WTC11 (cell line): ENCODE measurements at regions not wholly inside any gene's neighbourhood (a gene's known extent, or its start where the extent isn't known, plus 50 kb on each side); places are given as distances from the start of the nearest gene placed in this dataset.

Experiments
- ATAC-seq: fragments of 200-7000 bp; cut with Tn5 transposase; 2 replicates; pipeline ENCODE4 v1.10.0; 2021; ENCODE audit warnings: mild to moderate bottlenecking, moderate library complexity
- CTCF ChIA-PET: fragments of 300-600 bp; sonication (Branson Sonifier 250); formaldehyde crosslinking; loops from one replicate; lab custom pipeline; 2021; ENCODE audit warnings: antibody characterized with exemption; lab: Charles Lee
- POLR2A ChIA-PET: fragments of 350-600 bp; sonication (Branson Sonifier 250); formaldehyde crosslinking; loops from one replicate; lab custom pipeline; 2021; ENCODE audit warnings: antibody characterized with exemption; lab: Charles Lee
- DNase-seq: peaks from one replicate; pipeline ENCODE4 v3.0.0; 2021; ENCODE audit warnings: low spot score
- H3K27ac Mint-ChIP-seq: 2 replicates; pipeline ENCODE4 v1.8.0; 2021; ENCODE audit warnings: mixed read lengths
- H3K27me3 Mint-ChIP-seq: 2 replicates; pipeline ENCODE4 v1.8.0; 2021; ENCODE audit warnings: low read depth, mild to moderate bottlenecking, moderate library complexity, mixed read lengths
- H3K36me3 Mint-ChIP-seq: 2 replicates; pipeline ENCODE4 v1.8.0; 2021; ENCODE audit warnings: mixed read lengths
- H3K4me1 Mint-ChIP-seq: 2 replicates; pipeline ENCODE4 v1.8.0; 2022; ENCODE audit warnings: mixed read lengths
- H3K4me3 Mint-ChIP-seq: 2 replicates; pipeline ENCODE4 v1.8.0; 2021; ENCODE audit warnings: mild to moderate bottlenecking, moderate library complexity, mixed read lengths
- H3K9me3 Mint-ChIP-seq: 2 replicates; pipeline ENCODE4 v1.8.0; 2021; ENCODE audit warnings: mixed read lengths
- ATF1 ChIP-seq: sonication (generic); formaldehyde crosslinking; IDR thresholded peaks from 2 replicates; pipeline ENCODE4 v1.8.1; 2023; ENCODE audit warnings: mild to moderate bottlenecking, moderate library complexity, missing genetic modification reagents
- E2F1 ChIP-seq: sonication (generic); formaldehyde crosslinking; IDR thresholded peaks from 2 replicates; pipeline ENCODE4 v1.8.0; 2022; ENCODE audit warnings: mild to moderate bottlenecking, missing genetic modification reagents
- ELF4 ChIP-seq: sonication (generic); formaldehyde crosslinking; IDR thresholded peaks from 2 replicates; pipeline ENCODE4 v1.8.1; 2022; ENCODE audit warnings: low read depth, mild to moderate bottlenecking, moderate library complexity, missing genetic modification reagents
- EMX1 ChIP-seq: fragments of 250-450 bp; sonication (Bioruptor Pico); IDR thresholded peaks from 2 replicates; pipeline ENCODE4 v1.8.0; 2021; ENCODE audit warnings: mild to moderate bottlenecking
- FOXK1 ChIP-seq: sonication (generic); formaldehyde crosslinking; IDR thresholded peaks from 2 replicates; pipeline ENCODE4 v1.8.0; 2022; ENCODE audit warnings: mild to moderate bottlenecking, moderate library complexity, missing genetic modification reagents
- FOXP1 ChIP-seq: sonication (generic); formaldehyde crosslinking; IDR thresholded peaks from 2 replicates; pipeline ENCODE4 v1.8.0; 2022; ENCODE audit warnings: missing genetic modification reagents, mild to moderate bottlenecking, moderate library complexity, borderline replicate concordance
- GRHL2 ChIP-seq: fragments of 250-450 bp; sonication (Bioruptor Pico); IDR thresholded peaks from 2 replicates; pipeline ENCODE4 v1.8.0; 2022; ENCODE audit warnings: mild to moderate bottlenecking, moderate library complexity; ENCODE audit not compliant: insufficient replicate concordance, severe bottlenecking
- GTF2I ChIP-seq: fragments of 250-450 bp; sonication (Bioruptor Pico); conservative IDR thresholded peaks from 2 replicates; pipeline ENCODE4 v1.4.0; 2021; ENCODE audit warnings: mild to moderate bottlenecking
- HMGA2 ChIP-seq: fragments of 250-450 bp; sonication (Bioruptor Pico); IDR thresholded peaks from 2 replicates; pipeline ENCODE4 v1.4.0; 2021; ENCODE audit warnings: mild to moderate bottlenecking, moderate library complexity
- IRF1 ChIP-seq: sonication (generic); formaldehyde crosslinking; IDR thresholded peaks from 2 replicates; pipeline ENCODE4 v1.8.0; 2023; ENCODE audit warnings: missing genetic modification reagents
- JAZF1 ChIP-seq: fragments of 250-450 bp; sonication (Bioruptor Pico); IDR thresholded peaks from 2 replicates; pipeline ENCODE4 v1.9.0; 2021; ENCODE audit warnings: moderate library complexity, mild to moderate bottlenecking, inconsistent platforms
- MYBL2 ChIP-seq: sonication (generic); formaldehyde crosslinking; IDR thresholded peaks from 2 replicates; pipeline ENCODE4 v1.8.1; 2023; ENCODE audit warnings: mild to moderate bottlenecking, moderate library complexity, missing genetic modification reagents
- NFYB ChIP-seq: sonication (generic); formaldehyde crosslinking; conservative IDR thresholded peaks from 2 replicates; pipeline ENCODE4 v1.8.0; 2022; ENCODE audit warnings: low read depth, missing genetic modification reagents
- SMAD4 ChIP-seq: sonication (generic); formaldehyde crosslinking; IDR thresholded peaks from 2 replicates; pipeline ENCODE4 v1.8.0; 2022; ENCODE audit warnings: mild to moderate bottlenecking, missing genetic modification reagents
- TCF7 ChIP-seq: sonication (generic); formaldehyde crosslinking; IDR thresholded peaks from 2 replicates; pipeline ENCODE4 v1.8.0; 2022; ENCODE audit warnings: mild to moderate bottlenecking, low read depth, missing genetic modification reagents, moderate library complexity
- ZNF281 ChIP-seq: sonication (generic); formaldehyde crosslinking; IDR thresholded peaks from 2 replicates; pipeline ENCODE4 v1.8.0; 2023; ENCODE audit warnings: mild to moderate bottlenecking, missing genetic modification reagents
- ZNF317 ChIP-seq: sonication (generic); formaldehyde crosslinking; IDR thresholded peaks from 2 replicates; pipeline ENCODE4 v1.8.1; 2023; ENCODE audit warnings: low read depth, mild to moderate bottlenecking, moderate library complexity, missing genetic modification reagents, borderline replicate concordance
- ZNF671 ChIP-seq: fragments of 250-450 bp; sonication (Bioruptor Pico); IDR thresholded peaks from 2 replicates; pipeline ENCODE4 v1.8.0; 2021; ENCODE audit warnings: mild to moderate bottlenecking
- TF ChIP-seq, protein P1 (sequence below): fragments of 250-450 bp; sonication (Bioruptor Pico); conservative IDR thresholded peaks from 2 replicates; pipeline ENCODE4 v1.9.0; 2021; ENCODE audit warnings: mild to moderate bottlenecking
- TF ChIP-seq, protein P2 (sequence below): sonication (generic); formaldehyde crosslinking; IDR thresholded peaks from 2 replicates; pipeline ENCODE4 v1.8.0; 2022; ENCODE audit warnings: mild to moderate bottlenecking, missing genetic modification reagents
- TF ChIP-seq, protein P3 (sequence below): fragments of 200-600 bp; IDR thresholded peaks from 2 replicates; pipeline ENCODE4 v1.8.0; 2022; ENCODE audit warnings: antibody characterized with exemption

- TF ChIP-seq IRF1 (CRISPR knock-in tag) (no peak), NFYB (CRISPR knock-in tag) (no peak), GTF2I (CRISPR knock-in tag) (no peak), FOXK1 (no peak), ZNF671 (no peak), GRHL2 (CRISPR knock-in tag) (no peak), E2F1 (CRISPR knock-in tag) (no peak)
- peaks cover 13% of the 10 kb centered on the region for H3K9me3 Mint-ChIP-seq
- H3K27ac Mint-ChIP-seq, result peak overlapping the region; percentile 73
- H3K27me3 Mint-ChIP-seq, result peaks cover 9% of the 10 kb centered on the region
- no peak overlapping the region for H3K4me3 Mint-ChIP-seq
- ChIA-PET POLR2A (no interaction called here), CTCF (interaction anchor here (0.6 to 1.7 kb wide), 3 partner anchors 11 to 361 kb away, joined by 3 to 6 read pairs (median 4); no protein-coding TSS in a partner anchor)
- ATAC-seq (peak; percentile 77), DNase-seq (no peak)
- peaks cover 7% of the 10 kb centered on the region; the same call in 1 of the 2 replicates for H3K36me3 Mint-ChIP-seq
- H3K4me1 Mint-ChIP-seq, result peaks cover 38% of the 10 kb centered on the region
Measured at GRCh38 chr3:78285032-78285728, 1245.3 kb downstream of the ROBO2 start.

GRCh38 chr3:78287085-78287484 lies 1247.2 kb downstream of the ROBO2 start:
- POLR2A ChIA-PET, result no interaction called here
- H3K9me3 Mint-ChIP-seq, result peaks cover 5% of the 10 kb centered on the region; the same call in 1 of the 2 replicates
- H3K4me3 Mint-ChIP-seq, result no peak overlapping the region
- CTCF ChIA-PET, result no interaction called here
- no peaks in the 10 kb centered on the region for H3K36me3 Mint-ChIP-seq
- TF ChIP-seq GTF2I (CRISPR knock-in tag) (no peak), ATF1 (CRISPR knock-in tag) (no peak), JAZF1 (CRISPR knock-in tag) (no peak), TCF7 (CRISPR knock-in tag) (no peak), MYBL2 (no peak), SMAD4 (CRISPR knock-in tag) (no peak), ZNF317 (no peak), EMX1 (CRISPR knock-in tag) (no peak), ELF4 (CRISPR knock-in tag) (no peak), FOXP1 (no peak), ZNF281 (CRISPR knock-in tag) (no peak), HMGA2 (CRISPR knock-in tag) (no peak)
- TF ChIP-seq, protein P1, sequence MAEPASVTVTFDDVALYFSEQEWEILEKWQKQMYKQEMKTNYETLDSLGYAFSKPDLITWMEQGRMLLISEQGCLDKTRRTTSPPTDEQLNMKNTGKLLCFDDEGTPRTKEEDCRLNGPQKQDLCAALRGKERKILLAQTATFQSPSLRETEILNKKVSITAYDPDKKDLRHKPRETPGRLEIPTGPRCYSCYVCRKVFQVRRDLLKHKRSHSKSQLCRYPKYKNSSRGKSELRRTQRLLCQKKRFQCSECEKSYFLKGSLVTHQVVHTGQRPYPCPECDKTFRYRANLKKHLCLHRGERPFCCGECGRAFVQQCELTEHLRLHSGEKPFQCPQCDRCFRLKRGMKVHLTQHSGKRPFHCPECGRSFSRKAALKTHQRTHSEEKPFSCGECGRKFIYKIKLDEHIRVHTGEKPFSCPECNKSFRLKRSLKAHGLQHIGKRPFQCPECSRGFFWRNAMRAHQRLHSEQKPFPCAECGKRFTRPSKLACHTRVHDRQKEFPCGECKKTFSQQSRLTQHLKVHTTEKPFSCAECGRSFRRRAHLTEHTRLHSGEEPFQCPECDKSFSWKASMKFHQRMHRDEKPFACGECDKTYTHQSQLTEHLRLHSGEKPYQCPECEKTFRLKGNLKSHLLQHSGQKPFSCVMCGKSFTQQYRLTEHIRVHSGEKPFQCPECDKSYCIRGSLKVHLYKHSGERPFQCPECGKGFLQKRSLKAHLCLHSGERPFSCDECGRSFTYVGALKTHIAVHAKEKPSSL, result no peak
- TF ChIP-seq, protein P2, sequence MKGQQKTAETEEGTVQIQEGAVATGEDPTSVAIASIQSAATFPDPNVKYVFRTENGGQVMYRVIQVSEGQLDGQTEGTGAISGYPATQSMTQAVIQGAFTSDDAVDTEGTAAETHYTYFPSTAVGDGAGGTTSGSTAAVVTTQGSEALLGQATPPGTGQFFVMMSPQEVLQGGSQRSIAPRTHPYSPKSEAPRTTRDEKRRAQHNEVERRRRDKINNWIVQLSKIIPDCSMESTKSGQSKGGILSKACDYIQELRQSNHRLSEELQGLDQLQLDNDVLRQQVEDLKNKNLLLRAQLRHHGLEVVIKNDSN (CRISPR knock-in tag), result no peak
- TF ChIP-seq, protein P3, sequence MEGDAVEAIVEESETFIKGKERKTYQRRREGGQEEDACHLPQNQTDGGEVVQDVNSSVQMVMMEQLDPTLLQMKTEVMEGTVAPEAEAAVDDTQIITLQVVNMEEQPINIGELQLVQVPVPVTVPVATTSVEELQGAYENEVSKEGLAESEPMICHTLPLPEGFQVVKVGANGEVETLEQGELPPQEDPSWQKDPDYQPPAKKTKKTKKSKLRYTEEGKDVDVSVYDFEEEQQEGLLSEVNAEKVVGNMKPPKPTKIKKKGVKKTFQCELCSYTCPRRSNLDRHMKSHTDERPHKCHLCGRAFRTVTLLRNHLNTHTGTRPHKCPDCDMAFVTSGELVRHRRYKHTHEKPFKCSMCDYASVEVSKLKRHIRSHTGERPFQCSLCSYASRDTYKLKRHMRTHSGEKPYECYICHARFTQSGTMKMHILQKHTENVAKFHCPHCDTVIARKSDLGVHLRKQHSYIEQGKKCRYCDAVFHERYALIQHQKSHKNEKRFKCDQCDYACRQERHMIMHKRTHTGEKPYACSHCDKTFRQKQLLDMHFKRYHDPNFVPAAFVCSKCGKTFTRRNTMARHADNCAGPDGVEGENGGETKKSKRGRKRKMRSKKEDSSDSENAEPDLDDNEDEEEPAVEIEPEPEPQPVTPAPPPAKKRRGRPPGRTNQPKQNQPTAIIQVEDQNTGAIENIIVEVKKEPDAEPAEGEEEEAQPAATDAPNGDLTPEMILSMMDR, result no peak
- no peak overlapping the region for H3K27ac Mint-ChIP-seq
- peaks cover 5% of the 10 kb centered on the region; the same call in 1 of the 2 replicates for H3K27me3 Mint-ChIP-seq
- ATAC-seq (no peak), DNase-seq (no peak)
- peaks cover 25% of the 10 kb centered on the region for H3K4me1 Mint-ChIP-seq
